Right atrium auricular region (tissue), 2 donors: ENCODE measurements at regions not wholly inside any gene's neighbourhood (a gene's known extent, or its start where the extent isn't known, plus 50 kb on each side); places are given as distances from the start of the nearest gene placed in this dataset.

Source experiments
- DNase-seq: peaks from one replicate; pipeline ENCODE4 v3.0.0-alpha.2; 2019; ENCODE audit warnings: low spot score
- H3K27ac ChIP-seq, 2 donors: fragments of 200-600 bp; sonication (generic); 1 replicate in 1 of 2; 2 replicates in 1 of 2; pipeline ENCODE4 v1.5.1; 2016 to 2019
- H3K27me3 ChIP-seq, 2 donors: fragments of 200-600 bp; sonication (generic); one replicate each; pipeline versions ENCODE4 v1.5.1 to v1.6.0; 2017 to 2019
- H3K36me3 ChIP-seq: fragments of 200-600 bp; sonication (generic); one replicate; pipeline ENCODE4 v1.5.1; 2016
- H3K4me1 ChIP-seq, 2 donors: fragments of 200-600 bp; sonication (generic); one replicate each; pipeline versions ENCODE4 v1.5.1 to v1.6.0; 2017 to 2019
- H3K4me3 ChIP-seq, 2 donors: fragments of 200-600 bp; sonication (generic); 1 replicate in 1 of 2; 2 replicates in 1 of 2; pipeline ENCODE4 v1.5.1; 2017 to 2019; ENCODE audit warnings: mild to moderate bottlenecking in 1 of 2, moderate library complexity in 1 of 2
- H3K9me3 ChIP-seq, 2 donors: fragments of 200-600 bp; sonication (generic); one replicate each; pipeline ENCODE4 v1.5.1; 2019
- TF ChIP-seq, protein P1 (sequence below), 2 donors: fragments of 200-600 bp; sonication (generic); IDR thresholded peaks; one replicate each; pipeline ENCODE4 v1.5.1; 2019; ENCODE audit warnings: antibody characterized with exemption in 2 of 2

DNA sequence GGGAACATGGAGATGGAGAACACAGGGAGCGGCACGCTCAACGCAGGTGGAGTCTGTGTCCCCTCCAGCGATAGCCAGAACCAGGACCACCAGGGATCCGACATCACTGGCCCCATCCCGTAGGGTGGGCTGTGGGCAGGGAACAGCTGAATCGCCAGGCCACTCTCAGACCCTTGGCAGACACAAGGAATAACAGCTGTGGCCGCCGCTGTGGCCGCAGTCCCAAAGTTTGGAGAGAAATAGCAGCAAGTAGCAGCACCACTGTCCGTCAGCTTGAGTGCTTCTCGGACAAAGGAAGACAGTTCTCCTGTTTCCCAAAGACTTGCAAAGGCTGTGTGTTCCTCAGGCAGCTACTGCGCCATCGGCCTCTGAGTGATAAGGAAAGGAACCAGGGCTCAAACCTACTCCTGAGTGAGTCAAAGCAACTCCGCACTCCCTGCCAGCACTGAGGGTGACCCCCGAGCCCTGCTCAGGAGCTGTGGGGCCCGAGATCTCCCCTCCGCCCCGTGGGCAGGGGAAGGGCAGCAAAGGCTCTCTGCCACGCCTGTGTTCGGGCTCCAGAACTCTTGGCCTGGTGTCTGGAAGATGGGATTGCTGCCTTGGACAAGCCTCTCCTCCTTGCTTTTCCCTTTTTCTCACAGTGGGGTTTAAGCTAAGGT lies 82.3 kb upstream of the FAM20C start:
- H3K27me3 ChIP-seq, result no peaks in the 10 kb centered on the region
- no peak overlapping the region for H3K4me3 ChIP-seq
- no peaks in the 10 kb centered on the region for H3K4me1 ChIP-seq
- H3K27ac ChIP-seq, result no peak overlapping the region
- TF ChIP-seq, protein P1, sequence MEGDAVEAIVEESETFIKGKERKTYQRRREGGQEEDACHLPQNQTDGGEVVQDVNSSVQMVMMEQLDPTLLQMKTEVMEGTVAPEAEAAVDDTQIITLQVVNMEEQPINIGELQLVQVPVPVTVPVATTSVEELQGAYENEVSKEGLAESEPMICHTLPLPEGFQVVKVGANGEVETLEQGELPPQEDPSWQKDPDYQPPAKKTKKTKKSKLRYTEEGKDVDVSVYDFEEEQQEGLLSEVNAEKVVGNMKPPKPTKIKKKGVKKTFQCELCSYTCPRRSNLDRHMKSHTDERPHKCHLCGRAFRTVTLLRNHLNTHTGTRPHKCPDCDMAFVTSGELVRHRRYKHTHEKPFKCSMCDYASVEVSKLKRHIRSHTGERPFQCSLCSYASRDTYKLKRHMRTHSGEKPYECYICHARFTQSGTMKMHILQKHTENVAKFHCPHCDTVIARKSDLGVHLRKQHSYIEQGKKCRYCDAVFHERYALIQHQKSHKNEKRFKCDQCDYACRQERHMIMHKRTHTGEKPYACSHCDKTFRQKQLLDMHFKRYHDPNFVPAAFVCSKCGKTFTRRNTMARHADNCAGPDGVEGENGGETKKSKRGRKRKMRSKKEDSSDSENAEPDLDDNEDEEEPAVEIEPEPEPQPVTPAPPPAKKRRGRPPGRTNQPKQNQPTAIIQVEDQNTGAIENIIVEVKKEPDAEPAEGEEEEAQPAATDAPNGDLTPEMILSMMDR (IDR thresholded peaks at IDR 0.05), result no peak
- peak; percentile 56 for DNase-seq
- peaks cover 0 to 11% of the 10 kb centered on the region in 2 donors for H3K9me3 ChIP-seq
- H3K36me3 ChIP-seq, result no peaks in the 10 kb centered on the region

GRCh38 chr7:110557-111232 lies 81.7 kb upstream of the FAM20C start:
- TF ChIP-seq, protein P1 (IDR thresholded peaks at IDR 0.05), result no peak
- Histone ChIP-seq H3K9me3 (peaks cover 0 to 11% of the 10 kb centered on the region in 2 donors), H3K4me1 (no peaks in the 10 kb centered on the region), H3K27ac (no peak overlapping the region), H3K4me3 (no peak overlapping the region), H3K27me3 (no peaks in the 10 kb centered on the region), H3K36me3 (no peaks in the 10 kb centered on the region)
- DNase-seq, result no peak

- H3K9me3 ChIP-seq, result peaks cover 0 to 11% of the 10 kb centered on the region in 2 donors
- H3K27me3 ChIP-seq, result no peaks in the 10 kb centered on the region
- H3K4me3 ChIP-seq, result no peak overlapping the region
- DNase-seq, result no peak
- TF ChIP-seq, protein P1 (IDR thresholded peaks at IDR 0.05), result no peak
- H3K27ac ChIP-seq, result no peak overlapping the region
- no peaks in the 10 kb centered on the region for H3K4me1 ChIP-seq
- no peaks in the 10 kb centered on the region for H3K36me3 ChIP-seq
Observed at GRCh38 chr7:111591-111990, 80.8 kb upstream of the FAM20C start.

- H3K27me3 ChIP-seq, result no peaks in the 10 kb centered on the region
- H3K27ac ChIP-seq, result no peak overlapping the region
- peaks cover 0 to 11% of the 10 kb centered on the region in 2 donors for H3K9me3 ChIP-seq
- H3K4me1 ChIP-seq, result no peaks in the 10 kb centered on the region
- TF ChIP-seq, protein P1 (IDR thresholded peaks at IDR 0.05), result no peak
- no peak for DNase-seq
- no peak overlapping the region for H3K4me3 ChIP-seq
- H3K36me3 ChIP-seq, result no peaks in the 10 kb centered on the region
Observed at GRCh38 chr7:112881-113280, 79.5 kb upstream of the FAM20C start.

- peaks cover 0 to 11% of the 10 kb centered on the region in 2 donors for H3K9me3 ChIP-seq
- H3K27me3 ChIP-seq, result no peaks in the 10 kb centered on the region
- H3K36me3 ChIP-seq, result no peaks in the 10 kb centered on the region
- H3K4me1 ChIP-seq, result peaks cover 0 to 14% of the 10 kb centered on the region in 2 donors
- H3K27ac ChIP-seq, result no peak overlapping the region
- TF ChIP-seq, protein P1 (IDR thresholded peaks at IDR 0.05), result no peak
- H3K4me3 ChIP-seq, result no peak overlapping the region
- DNase-seq, result no peak
Observed at GRCh38 chr7:115274-115911, 77.0 kb upstream of the FAM20C start.
